A172 (cell line): ENCODE measurements at regions not wholly inside any gene's neighbourhood (a gene's known extent, or its start where the extent isn't known, plus 50 kb on each side); places are given as distances from the start of the nearest gene placed in this dataset.
A peak's percentile ranks its signal among the peaks of the same experiment; 100 is the strongest.
"Not testable (repeated sequence)": the region's sequence is repeated elsewhere in the genome, so short reads cannot be mapped to it uniquely, and the experiment has no call there.

Experiments
- DNase-seq: peaks from one replicate; pipeline ENCODE4 v3.0.0-alpha.2; 2015; ENCODE audit warnings: low spot score

DNA sequence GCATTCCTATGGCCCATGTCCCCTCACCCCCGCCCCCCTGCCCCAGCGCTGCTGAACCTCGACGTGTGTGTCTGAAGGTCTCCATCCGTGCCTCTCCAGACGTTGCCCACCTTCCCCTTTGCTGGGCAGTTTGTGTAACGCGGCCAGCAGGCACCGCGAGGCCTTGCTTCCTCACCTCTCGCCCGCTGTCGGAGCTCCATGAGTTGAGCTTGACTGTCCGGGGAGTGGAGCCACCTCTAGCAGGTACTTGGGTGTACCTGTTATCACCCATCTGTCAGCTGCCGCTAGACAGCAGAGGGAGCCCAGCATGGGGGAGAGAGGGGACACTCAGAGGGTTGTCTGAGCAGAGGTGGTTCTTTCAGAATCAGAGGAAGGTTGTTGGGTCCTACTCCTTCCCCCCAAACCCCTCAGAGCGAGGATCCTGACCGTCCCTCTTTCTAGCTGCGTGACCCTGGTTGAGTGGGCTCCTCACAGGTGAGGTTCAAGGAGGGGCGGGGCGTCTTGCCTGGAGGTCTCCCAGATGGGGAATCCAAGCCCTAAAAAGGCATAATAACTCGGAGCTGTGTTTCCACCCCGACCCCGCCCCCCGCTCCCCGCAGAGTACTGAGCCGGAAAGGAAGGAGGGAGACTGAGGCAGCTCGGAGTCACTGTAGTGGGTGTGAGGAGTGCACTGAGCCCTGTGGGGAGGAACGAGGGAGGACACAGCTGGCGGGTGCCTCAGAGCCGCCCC lies 184.7 kb downstream of the C9orf50 start:
- DNase-seq: no peak

DNA sequence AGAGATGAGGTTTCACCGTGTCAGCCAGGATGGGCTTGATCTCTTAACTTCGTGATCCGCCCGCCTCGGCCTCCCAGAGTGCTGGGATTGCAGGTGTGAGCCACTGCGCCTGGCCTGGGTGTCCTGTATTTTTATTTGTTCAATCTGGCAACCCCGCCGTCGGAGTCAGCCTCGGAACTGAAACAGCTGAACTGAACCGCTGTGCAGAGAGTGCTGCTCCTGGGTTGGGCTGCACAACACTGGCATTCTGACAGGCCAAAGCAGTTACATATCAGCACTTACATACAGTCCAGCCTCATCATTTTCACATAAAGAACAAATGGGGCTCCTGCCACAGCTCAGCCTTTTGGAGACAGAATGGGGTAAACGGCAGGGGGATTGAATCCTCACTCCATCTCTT lies 185.6 kb downstream of the C9orf50 start:
- DNase-seq: no peak

DNA sequence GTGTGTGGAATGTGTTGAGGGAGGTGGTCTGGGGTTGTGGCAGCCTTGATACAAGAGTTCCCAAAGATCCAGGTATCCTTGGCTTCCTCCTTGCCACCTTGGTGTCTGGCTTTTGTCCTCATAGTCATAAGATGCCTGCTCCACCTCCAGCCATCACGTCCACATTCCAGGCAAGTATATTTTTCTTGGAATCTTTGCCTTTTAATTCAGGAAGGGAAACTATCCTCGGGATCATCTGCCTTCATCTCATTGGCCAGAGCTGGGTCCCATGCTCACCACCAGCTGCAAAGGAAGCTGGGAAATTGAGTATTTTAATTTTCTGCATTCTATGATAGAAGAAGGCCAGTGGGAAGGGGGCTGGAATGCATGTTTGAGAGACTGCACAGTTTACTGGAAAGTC lies 186.7 kb downstream of the C9orf50 start:
- DNase-seq: no peak

DNA sequence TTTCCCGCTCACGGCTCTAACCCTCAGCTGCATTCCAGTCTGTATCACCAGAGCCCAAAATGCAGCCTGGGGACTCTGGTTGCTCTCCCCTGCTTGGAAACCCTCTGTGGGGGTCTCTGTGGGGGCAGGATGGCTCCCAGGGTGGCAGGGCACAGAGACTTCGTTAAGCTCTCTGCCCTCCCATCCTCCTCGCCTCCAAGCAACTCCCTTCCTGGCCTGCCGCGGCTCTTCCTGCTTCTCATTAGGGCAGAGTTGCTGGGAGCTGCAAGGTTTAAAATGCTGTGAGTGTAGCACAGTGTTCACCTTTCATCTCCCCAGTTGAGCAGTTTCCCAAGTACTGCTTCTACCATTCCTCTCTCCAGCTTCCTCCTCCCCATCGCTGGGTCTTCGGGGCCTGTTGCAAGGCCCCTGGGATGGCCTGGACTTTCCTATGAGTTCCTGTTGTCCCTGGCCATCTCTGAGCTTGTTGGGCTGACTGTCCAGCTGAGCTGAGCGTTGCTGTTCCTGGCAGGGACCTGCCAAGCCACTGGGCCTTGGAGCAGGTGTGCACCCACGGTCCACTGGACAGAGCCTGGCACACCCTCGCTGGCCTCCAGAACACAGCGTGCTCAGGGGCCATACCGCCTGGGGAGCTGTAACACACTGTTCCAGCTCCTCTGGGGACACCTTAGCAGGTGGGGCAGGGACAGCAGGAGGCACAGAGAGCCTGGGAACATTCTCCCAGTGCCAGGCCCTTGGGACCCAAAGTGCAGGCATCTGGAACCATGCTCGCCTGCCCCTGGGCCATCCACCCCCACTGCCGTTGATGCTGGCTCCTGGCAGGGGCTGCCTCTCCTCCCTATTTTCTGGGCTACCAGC lies 188.4 kb downstream of the C9orf50 start:
- DNase-seq: no peak

DNA sequence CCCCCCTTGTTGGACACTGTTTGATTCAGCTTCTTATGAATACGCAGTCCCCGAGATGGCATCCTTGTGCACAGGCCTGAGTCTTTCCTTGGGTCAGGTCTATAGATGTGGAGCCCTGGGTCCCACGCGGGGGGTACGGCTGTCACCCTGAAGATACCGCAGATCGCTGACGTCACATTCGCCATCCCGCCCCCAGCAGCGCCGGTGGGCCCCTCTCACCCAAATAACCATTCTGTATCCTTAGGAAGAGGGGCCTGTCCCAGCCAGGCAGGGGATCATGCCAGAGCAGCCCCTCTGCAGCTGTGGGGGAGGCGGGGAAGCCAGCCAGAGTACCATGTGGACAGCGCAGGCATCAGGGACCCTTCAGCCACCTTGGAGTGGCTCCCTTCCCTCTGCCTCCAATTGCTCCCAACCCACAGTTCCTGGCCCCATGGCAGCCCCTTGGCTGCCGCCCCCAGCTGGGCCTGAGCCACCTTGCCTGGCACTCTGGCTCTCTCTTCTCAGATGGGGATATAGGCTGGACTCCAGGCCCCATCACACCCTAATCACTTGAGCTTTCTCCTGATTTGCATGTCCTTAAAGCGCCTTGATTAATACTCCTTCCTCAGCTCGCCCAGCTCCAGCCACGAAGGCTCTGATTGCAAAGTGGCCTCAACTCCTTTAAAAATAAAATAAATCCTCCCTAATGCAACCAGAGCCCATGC lies 189.8 kb downstream of the C9orf50 start:
- no peak for DNase-seq

DNA sequence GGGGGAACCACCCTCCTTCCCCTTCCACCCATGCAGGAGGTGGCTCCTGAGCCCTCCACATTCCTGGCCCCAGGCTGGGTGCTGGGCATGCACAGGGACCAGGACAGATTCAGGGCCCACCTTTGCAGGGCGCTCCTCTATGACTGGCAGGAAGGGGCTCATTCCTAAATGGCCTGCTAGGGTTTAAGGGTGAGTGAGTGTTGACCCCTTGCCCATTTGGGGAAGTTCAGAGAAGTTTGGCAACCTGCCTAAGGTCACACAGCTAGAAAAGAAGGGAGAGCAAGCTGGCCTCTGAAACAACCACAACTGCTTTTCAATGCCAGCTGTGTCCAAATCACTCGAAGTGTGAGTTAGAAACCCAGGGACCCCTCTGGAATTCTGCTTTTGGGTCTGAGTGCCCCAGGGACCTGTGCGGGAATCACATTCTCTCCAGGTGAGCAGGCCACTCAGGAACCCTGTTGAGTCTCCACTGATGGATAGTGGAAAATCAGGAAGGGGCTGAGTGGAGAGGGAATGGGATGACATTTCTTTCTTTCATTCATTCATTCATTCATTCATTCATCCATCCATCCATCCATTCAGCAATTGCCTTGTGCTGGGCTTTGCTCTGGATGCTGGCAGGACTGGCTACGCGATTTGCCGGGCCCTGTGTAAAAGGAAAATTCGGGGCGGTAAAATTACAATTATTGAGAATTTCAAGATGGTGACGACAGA lies 191.9 kb downstream of the C9orf50 start:
- no peak for DNase-seq

DNA sequence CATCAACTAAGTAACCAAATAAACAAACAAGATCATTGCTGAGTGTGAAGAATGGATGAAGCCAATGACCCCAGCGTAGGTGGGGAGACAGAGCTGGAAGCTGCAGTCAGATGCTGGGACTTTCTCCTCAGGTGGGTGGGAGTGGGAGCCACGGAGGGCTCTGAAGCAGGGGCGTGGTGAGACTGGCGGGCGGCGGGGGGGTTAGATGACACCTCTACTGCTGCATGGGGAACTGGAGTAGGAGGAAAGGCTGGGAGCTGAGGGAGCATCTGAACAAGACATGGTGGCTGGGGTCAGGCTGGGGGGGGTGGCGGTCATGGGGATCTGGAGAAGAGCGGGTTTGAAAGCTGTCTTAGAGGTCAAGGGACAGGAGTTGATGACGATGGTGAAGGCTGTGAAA lies 193.8 kb downstream of the C9orf50 start:
- no peak for DNase-seq

DNA sequence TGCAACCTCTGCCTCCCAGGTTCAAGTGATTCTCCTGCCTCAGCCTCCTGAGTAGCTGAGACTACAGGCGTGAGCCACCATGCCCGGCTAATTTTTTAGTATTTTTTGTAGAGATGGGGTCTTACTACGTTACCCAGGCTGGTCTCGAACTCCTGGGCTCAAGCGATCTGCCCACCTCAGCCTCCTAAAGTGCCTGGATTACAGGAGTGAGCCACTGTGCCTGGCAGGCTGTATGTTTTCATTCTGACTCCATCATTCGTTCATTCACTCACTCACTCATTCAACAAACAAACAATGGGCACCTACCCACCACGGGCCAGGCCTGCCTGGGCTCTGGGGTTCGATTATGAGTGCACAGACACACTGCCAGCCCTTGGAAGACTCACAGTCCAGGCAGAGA lies 197.1 kb downstream of the C9orf50 start:
- not testable (repeated sequence) for DNase-seq

DNA sequence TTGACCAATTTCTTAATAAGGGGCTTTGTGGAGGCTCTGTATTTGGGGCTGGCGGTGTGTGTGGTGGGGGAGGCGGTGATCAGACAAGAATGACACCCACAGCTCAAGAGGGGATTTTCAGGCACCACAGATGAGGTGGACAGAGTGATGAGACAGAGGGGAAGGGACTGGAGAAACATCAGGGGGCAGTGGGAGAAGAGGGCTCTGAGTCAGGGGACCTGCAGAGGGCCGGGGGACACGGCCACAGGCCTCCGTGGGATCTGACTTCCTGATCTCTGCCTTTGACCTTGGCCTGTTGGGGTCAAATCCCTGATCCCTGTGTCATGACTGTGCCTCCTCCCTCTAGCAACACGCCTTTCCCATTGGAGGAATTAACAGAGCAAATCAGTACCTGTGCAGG lies 197.7 kb downstream of the C9orf50 start:
- DNase-seq: no peak

DNA sequence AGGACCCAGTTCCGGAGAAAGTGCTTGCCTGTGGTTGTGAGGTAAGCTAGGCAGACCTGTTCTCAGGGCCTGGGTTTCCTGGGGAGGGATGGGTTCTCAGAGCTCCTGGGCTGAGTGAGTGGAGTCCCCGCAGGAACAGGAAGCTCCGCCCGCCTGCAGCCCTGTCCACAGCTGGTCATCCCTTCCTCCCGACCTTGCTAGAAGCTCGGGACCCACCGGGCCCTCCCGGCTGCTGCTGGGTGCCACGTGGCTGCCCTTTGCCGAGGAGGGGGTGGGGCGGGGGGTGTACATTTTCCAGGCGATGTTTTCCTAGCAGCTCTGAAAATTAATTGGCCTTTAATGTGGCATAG lies 198.1 kb downstream of the C9orf50 start:
- peak; percentile 60 for DNase-seq

DNA sequence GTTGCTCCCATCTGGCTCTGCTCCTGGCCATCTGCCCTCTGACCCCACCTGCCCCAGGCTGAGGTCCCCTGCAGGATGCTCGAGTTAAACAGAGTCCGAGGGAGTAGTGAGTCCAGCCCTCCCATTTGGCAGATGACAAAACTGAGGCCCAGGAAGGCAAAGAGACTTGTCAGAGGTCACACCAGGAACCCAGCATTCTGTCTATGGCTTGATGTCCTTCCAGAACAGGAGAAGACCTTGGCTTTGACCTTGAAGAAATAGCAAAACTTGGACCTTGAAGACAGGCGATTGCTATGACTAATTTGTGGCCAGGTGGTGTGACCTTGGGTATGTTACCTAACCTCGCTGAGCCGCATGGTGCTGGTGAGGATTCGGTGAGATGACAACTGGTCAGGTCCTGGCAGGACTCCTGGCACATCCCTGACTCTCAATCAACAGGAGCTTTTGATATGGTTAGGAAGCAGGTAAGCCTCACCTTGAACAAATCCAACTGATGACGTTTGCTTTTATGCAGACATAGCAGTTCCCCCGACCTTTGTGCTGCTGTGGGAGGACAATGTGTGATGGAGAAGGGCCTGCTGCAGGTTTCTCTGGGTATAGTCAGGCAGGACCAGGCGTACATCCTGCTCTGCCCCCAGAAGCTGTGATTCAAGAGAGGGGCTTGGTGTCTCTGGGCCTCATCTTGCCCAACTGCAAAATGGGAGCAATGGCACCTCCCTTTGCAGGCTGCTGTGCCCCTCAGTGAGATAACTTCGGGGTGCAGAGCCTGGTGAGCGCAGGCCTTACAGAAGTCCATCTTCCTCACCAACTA lies 198.7 kb downstream of the C9orf50 start:
- DNase-seq: no peak

DNA sequence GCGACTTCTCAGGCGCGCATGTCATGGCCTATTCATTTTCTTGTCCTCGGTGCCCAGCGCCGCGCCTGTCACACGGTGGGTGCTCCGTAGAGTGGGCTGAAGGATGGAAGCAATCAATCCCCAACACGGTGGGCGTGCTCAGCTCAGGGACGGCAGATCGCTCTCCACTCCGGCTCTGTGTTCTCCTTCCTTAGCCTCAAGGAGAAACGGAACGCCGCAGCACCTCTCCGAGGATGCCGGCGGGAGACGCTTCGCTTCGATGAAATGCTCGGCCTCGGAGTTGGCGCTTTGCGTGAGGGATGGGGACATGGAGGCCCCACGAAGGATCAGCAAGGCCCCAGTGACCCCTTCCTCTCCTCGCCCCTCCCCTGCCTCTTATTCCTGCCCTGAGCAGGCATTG lies 199.5 kb downstream of the C9orf50 start:
- DNase-seq: no peak

DNA sequence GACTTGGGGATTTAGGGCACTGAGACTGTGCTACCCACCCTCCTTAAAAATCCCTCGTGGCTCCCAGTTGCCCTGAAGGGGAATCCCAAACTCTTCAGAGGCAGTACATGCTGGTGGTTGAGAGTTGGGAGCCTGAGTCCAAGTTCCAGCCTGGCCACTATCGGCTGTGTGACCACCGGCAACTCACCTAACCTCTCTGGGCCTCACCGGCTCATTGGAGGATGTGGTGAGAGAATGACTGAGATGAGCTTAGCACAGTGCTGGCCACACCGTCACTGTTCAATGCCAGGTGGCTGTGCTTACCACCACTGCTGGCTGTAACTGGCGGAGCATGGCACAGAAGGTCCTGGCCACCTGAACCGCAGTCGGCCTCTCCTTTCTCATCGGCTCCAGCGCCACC lies 200.2 kb downstream of the C9orf50 start:
- no peak for DNase-seq

DNA sequence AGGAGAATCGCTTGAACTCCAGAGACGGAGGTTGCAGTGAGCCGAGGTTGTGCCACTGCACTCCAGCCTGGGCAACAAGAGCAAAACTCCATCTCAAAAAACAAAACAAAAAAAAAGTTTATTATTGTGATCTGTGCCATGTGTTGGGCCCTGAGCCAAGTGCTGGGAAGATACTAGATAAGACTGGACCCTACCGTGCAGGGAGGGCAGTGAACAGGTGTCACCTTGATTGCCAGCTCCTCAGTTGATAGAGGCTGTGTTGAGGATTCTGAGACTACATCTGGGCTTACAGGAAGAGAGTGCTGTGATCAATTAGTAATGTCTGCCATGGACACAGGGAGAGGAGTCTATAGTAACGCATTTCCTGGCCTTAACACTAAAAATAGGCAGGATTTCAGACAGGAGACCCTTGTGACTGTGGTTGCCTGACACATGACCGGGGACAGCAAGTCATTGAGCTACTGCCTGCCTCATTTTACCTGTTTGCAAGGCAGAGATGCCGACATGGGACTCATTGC lies 201.5 kb downstream of the C9orf50 start:
- no peak for DNase-seq

DNA sequence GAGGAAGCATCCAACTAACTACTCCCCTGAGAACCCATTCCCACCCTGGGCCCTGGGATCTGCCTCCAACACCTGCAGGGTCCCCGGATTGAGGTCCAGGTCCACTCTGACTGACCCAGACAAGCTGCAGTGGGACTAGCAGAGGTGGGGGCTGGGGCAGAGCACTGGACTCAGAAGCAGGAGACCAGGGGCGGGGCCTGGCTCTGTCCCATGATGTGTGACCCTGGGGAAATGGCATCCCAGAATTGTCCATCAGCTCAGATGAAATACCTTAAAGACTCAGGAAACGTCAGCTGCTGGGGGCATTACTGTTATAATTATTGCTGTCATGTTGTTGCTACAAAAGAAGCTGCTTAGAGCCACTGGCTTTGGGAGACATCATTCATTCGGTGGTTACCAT lies 202.4 kb downstream of the C9orf50 start:
- no peak for DNase-seq

DNA sequence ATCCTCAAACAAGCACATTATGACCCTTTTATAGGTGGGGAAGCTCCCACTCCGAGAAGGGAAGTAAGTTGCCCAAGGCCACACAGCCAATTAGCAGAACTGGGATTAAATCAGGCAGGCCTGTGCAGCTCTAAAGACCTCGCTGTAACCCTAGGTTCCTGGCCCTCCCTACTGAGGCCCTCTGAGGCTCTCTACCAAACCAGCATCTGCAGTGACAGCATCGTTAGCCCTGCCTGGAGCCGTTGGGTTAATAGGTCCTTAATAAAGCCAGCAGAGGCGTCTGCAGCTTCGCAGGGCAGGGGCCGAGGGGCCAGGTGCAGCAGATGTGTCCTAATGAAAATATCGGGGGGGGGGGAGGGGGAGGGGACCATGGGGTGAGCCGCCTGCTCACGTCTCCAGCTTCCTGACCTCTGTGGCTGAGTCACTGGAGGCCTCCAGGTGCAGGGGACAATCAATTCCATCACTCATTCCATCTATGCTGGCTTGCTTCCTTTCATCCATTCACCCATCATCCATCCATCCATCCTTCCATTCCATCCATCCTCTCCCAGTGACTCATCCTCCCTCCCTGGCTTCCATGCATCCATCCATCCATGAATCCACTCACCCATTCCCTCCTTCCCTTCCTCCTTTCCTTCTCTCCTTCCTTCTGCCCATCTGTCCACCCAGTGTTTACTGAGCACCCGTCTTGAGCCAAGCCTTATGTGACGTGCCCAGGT lies 203.9 kb downstream of the C9orf50 start:
- peak; percentile 74 for DNase-seq

DNA sequence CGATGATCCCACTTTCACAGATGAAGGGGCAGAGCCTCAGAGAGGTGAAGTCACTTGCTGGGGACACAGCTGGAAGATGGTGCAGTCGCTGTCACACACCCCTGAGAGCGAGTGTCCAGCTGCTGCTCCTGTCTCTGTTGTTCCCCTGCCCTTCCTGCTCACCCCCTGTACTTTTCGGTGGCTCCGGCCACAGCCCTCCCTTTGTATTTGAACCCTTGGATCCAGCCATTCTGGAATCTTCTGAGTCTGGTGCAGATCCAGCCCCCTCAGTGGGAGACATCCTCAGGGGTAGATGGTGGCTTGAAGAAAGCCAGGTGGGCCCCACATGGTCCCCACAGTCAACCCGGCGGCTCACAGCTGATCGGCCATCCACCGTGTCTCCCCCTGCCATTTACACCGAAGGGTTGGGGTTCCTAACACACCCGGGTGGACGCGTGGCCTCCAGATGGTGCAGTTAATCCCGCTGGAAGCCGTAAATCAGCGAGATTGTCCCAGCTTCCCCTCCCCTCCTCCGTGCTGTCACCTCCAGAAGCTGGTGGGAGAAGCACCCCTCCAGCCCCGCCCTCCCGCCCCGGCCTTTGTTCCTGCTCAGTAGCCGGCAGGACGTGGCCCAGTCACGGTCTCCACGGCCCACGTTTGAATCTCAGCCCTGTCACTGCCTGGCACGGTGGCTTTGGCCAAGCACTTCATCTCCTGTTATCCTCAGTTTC lies 204.8 kb downstream of the C9orf50 start:
- DNase-seq: peak; percentile 72

DNA sequence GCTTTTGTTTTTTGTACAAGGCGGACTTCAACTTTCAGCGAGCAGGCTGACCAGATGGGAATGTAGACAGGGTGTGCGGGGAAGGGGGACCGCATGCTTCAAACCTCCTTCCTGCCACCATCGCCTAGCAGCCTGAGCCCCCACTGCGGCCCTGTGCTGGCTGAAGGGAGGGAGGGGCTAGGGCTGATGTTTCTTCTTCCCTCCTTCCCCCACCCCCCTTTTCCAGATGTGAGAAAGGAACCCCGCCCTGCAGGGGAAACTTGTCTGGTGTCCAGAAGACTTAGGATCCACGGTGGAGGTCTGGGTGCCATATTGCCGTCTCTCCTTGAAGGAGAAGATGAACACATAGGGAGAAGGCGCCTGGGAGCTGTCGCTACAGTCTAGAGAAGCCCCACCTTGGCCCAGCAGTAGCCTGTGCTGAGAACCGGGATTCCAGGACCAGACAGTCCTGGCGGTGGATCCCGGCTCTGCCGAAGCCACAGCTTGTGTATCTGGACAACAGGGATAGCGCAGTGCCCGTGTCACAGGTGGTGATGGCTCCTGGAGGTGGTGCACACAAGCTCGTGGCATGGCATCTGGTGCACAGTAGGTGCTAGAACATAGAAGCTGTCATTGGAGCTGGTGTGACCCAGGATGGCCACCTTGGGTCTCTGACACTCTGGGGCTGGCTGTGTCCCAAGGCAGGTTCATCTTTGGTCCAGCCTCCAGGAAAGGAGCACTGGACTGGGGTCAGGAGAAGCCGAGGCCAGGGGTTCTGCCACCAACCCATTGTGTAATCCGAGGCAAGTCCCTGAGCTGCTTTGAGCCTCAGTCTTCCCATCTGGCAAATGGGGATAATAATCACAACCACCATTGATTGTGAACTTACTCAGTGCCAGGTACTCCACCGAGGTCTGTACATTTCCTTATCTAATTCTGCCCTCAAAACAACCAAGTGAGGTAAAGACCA lies 205.6 kb downstream of the C9orf50 start:
- DNase-seq: no peak
